ENCODE measurements at regions not wholly inside any gene's neighbourhood (a gene's known extent, or its start where the extent isn't known, plus 50 kb on each side); places are given as distances from the start of the nearest gene placed in this dataset.

DNA sequence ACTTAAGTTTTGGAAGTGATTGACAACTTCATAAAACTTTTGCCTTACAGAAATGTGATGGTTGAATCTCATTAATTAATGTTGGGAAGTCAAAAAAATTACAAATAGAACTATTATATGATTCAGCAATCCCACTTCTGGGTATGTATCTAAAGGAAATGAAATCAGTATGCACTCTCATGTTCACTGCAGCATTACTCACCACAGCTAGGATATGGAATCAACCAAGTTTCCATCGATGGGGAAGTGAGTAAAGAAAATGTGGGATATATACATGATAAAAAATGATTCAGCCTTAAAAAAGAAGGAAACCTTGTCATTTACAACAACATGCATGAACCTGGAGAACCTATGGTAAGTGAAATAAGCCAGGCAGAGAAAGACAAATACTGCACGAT lies 112.4 kb upstream of the WDR75 start:
- 91 to 95% methylated on average over 2 of the region's 2 CpGs for WGBS, 2 donors
- H3K9me3 ChIP-seq: no peaks in the 10 kb centered on the region
- no peaks in the 10 kb centered on the region for H3K27me3 ChIP-seq
- no peak overlapping the region for H3K4me3 ChIP-seq
- H3K36me3 ChIP-seq (ENCODE audit: low read depth, missing control alignments): no peaks in the 10 kb centered on the region
- H3K4me1 ChIP-seq: no peaks in the 10 kb centered on the region
- TF ChIP-seq CTCF (IDR thresholded peaks at IDR 0.05): no peak
- TF ChIP-seq POLR2A (IDR thresholded peaks at IDR 0.05): no peak
- intact Hi-C loops (cut with DNase I; ENCODE audit: low total_unique reads): no loop called here
- no peak for DNase-seq
- no peak overlapping the region for H3K27ac ChIP-seq

GRCh38 chr2:189336276-189336975 lies 104.8 kb upstream of the WDR75 start:
- H3K36me3 ChIP-seq (ENCODE audit: low read depth, missing control alignments): no peaks in the 10 kb centered on the region
- no peak overlapping the region for H3K4me3 ChIP-seq
- no peak for DNase-seq
- intact Hi-C loops (cut with DNase I; ENCODE audit: low total_unique reads): no loop called here
- no peaks in the 10 kb centered on the region for H3K27me3 ChIP-seq
- H3K4me1 ChIP-seq: peaks cover 5% of the 10 kb centered on the region
- WGBS, 2 donors: 63 to 68% methylated on average over 2 of the region's 2 CpGs
- TF ChIP-seq POLR2A (IDR thresholded peaks at IDR 0.05): no peak
- TF ChIP-seq CTCF (IDR thresholded peaks at IDR 0.05): no peak
- no peak overlapping the region for H3K27ac ChIP-seq
- no peaks in the 10 kb centered on the region for H3K9me3 ChIP-seq

- intact Hi-C loops (cut with DNase I; ENCODE audit: low total_unique reads): no loop called here
- H3K36me3 ChIP-seq (ENCODE audit: low read depth, missing control alignments): no peaks in the 10 kb centered on the region
- WGBS, 2 donors: 34 to 58% methylated on average over 1 of the region's 1 CpG
Observed at GRCh38 chr2:189337656-189338055, 103.6 kb upstream of the WDR75 start.

DNA sequence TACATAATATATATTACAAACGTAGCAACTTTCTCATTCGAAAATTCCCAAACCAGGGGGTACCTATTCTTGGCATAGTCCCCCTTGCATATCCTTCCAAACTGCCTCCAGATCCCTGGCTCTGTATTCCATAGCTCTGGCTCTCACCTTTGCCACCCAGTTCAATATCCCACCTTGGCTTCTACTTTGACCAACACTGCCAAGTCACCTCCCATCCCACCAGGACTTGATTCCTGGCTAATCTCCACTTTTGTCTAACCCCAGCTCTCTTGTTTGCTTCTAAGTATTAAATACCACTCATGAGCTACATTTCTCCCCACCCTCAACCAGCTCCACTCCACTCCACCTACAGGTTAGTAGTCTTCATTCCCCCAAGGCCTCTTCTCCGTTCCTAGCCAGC lies 103.2 kb upstream of the WDR75 start:
- H3K4me1 ChIP-seq: peaks cover 5% of the 10 kb centered on the region
- no peak for DNase-seq
- H3K36me3 ChIP-seq (ENCODE audit: low read depth, missing control alignments): no peaks in the 10 kb centered on the region
- H3K9me3 ChIP-seq: no peaks in the 10 kb centered on the region
- no peak overlapping the region for H3K4me3 ChIP-seq
- H3K27ac ChIP-seq: peak overlapping the region in 1 of 2 donors; percentile 28
- WGBS, 2 donors: 56 to 57% methylated on average over 3 of the region's 3 CpGs
- no peak for TF ChIP-seq POLR2A (IDR thresholded peaks at IDR 0.05)
- TF ChIP-seq CTCF (IDR thresholded peaks at IDR 0.05): no peak
- intact Hi-C loops (cut with DNase I; ENCODE audit: low total_unique reads): no loop called here
- no peaks in the 10 kb centered on the region for H3K27me3 ChIP-seq

More at GRCh38 chr2:189337656-189338055, 103.6 kb upstream of the WDR75 start:
- H3K27ac ChIP-seq: no peak overlapping the region
- no peak overlapping the region for H3K4me3 ChIP-seq
- H3K4me1 ChIP-seq: peaks cover 5% of the 10 kb centered on the region
- no peak for DNase-seq
- no peak for TF ChIP-seq CTCF (IDR thresholded peaks at IDR 0.05)
- no peaks in the 10 kb centered on the region for H3K9me3 ChIP-seq
- H3K27me3 ChIP-seq: no peaks in the 10 kb centered on the region

- no peak overlapping the region for H3K27ac ChIP-seq
- H3K27me3 ChIP-seq: no peaks in the 10 kb centered on the region
- DNase-seq: no peak
- intact Hi-C loops (cut with DNase I; ENCODE audit: low total_unique reads): no loop called here
- TF ChIP-seq CTCF (IDR thresholded peaks at IDR 0.05): no peak
- no peak for TF ChIP-seq POLR2A (IDR thresholded peaks at IDR 0.05)
- peaks cover 5% of the 10 kb centered on the region for H3K4me1 ChIP-seq
- H3K9me3 ChIP-seq: no peaks in the 10 kb centered on the region
- WGBS, 2 donors: 96% methylated on average over 1 of the region's 1 CpG
- no peak overlapping the region for H3K4me3 ChIP-seq
- no peaks in the 10 kb centered on the region for H3K36me3 ChIP-seq (ENCODE audit: low read depth, missing control alignments)
Observed at GRCh38 chr2:189341077-189341476, 100.2 kb upstream of the WDR75 start.
